HCT116 (cell line): ENCODE measurements at regions not wholly inside any gene's neighbourhood (a gene's known extent, or its start where the extent isn't known, plus 50 kb on each side); places are given as distances from the start of the nearest gene placed in this dataset.

Experiments
- ATAC-seq: fragments of 200-7000 bp; cut with Tn5 transposase; 2 replicates; pipeline ENCODE4 v1.9.1; 2020; ENCODE audit warnings: mild to moderate bottlenecking, moderate library complexity
- BruUV-seq: library from RNA; stranded (reverse); fragments of 400-500 nt; replicated peaks from 2 replicates; lab custom pipeline; 2021; lab: Mats Ljungman, UMichigan
- CTCF ChIA-PET: fragments of 300-600 bp; sonication (Branson Sonifier 250); formaldehyde crosslinking; loops from one replicate; lab custom pipeline; 2021; ENCODE audit warnings: antibody characterized with exemption; lab: Charles Lee
- POLR2A ChIA-PET: fragments of 300-600, 350-600 bp; sonication (Branson Sonifier 250); formaldehyde crosslinking; loops from one replicate; lab custom pipeline; 2021; ENCODE audit warnings: antibody characterized with exemption; lab: Charles Lee
- RAD21 ChIA-PET, 2 experiments: fragments of 300-600 bp; sonication (Branson Sonifier 250); formaldehyde crosslinking; loops; one replicate each; lab custom pipeline; 2023; ENCODE audit warnings: low total read pairs in 2 of 2; ENCODE audit not compliant: uncharacterized antibody in 2 of 2, unreplicated experiment in 2 of 2, low non-redundant PET in 1 of 2; lab: Charles Lee
- DNase-seq: peaks from one replicate; pipeline ENCODE4 v3.0.0-alpha.2; 2010; ENCODE audit warnings: low read depth, low spot score
- H2AFZ ChIP-seq: fragments of 200-600 bp; shearing (Covaris generic), sonication (generic); 2 replicates; pipeline ENCODE4 v1.6.1; 2017; ENCODE audit warnings: low read depth, mixed run types, mixed read lengths, antibody characterized with exemption, low read length; ENCODE audit not compliant: poor library complexity, severe bottlenecking
- H3K27ac ChIP-seq: 2 replicates; pipeline ENCODE4 v1.5.1; 2012; ENCODE audit warnings: low read depth, low read length
- H3K27me3 ChIP-seq: fragments of 200-600 bp; sonication (generic); 2 replicates; pipeline ENCODE4 v1.6.1; 2016; ENCODE audit warnings: mixed run types, low read length, mixed read lengths; ENCODE audit not compliant: insufficient read depth
- H3K36me3 ChIP-seq, 2 experiments: fragments of 200-500 bp in 1 of 2; fragments of 200-600 bp in 1 of 2; sonication (Bioruptor generic) in 1 of 2; sonication (generic) in 1 of 2; 2 replicates each; pipeline versions ENCODE4 v1.5.1 to v1.6.1; 2014 to 2016; ENCODE audit warnings: low read length in 2 of 2, inconsistent platforms in 1 of 2, mixed read lengths in 1 of 2, mixed run types in 1 of 2; ENCODE audit not compliant: insufficient read depth in 2 of 2, control insufficient read depth in 1 of 2
- H3K4me1 ChIP-seq, 2 experiments: fragments of 200-600 bp in 1 of 2; sonication (generic) in 1 of 2; 2 replicates each; pipeline versions ENCODE4 v1.5.1 to v1.6.1; 2012 to 2017; ENCODE audit warnings: low read length in 2 of 2, inconsistent platforms in 1 of 2, mild to moderate bottlenecking in 1 of 2, mixed read lengths in 1 of 2, mixed run types in 1 of 2, moderate library complexity in 1 of 2; ENCODE audit not compliant: insufficient read depth in 2 of 2, control insufficient read depth in 1 of 2
- H3K4me2 ChIP-seq: fragments of 200-600 bp; sonication (generic); 2 replicates; pipeline ENCODE4 v1.6.1; 2017; ENCODE audit warnings: mixed run types, low read length, mixed read lengths
- H3K4me3 ChIP-seq, 2 experiments: fragments of 200-600 bp in 1 of 2; sonication (generic) in 1 of 2; replicated peaks in 1 of 2; 2 replicates each; pipeline ENCODE4 v1.5.1; 2011 to 2016; ENCODE audit warnings: low read length in 2 of 2, control low read depth in 1 of 2, low read depth in 1 of 2, mild to moderate bottlenecking in 1 of 2, mixed read lengths in 1 of 2, mixed run types in 1 of 2
- H3K79me2 ChIP-seq: fragments of 200-600 bp; sonication (generic); 2 replicates; pipeline ENCODE4 v1.6.1; 2017; ENCODE audit warnings: mild to moderate bottlenecking, mixed run types, low read length, moderate library complexity, mixed read lengths; ENCODE audit not compliant: insufficient read depth
- H3K9ac ChIP-seq: fragments of 200-600 bp; sonication (generic); 2 replicates; pipeline ENCODE4 v1.6.1; 2016; ENCODE audit warnings: low read length, mixed read lengths
- H3K9me2 ChIP-seq: fragments of 200-600 bp; sonication (generic), shearing (Covaris generic); 2 replicates; pipeline ENCODE4 v1.6.1; 2017; ENCODE audit warnings: mixed run types, mild to moderate bottlenecking, moderate library complexity; ENCODE audit not compliant: insufficient read depth
- H3K9me3 ChIP-seq, 2 experiments: fragments of 200-500 bp in 1 of 2; fragments of 200-600 bp in 1 of 2; sonication (Bioruptor generic) in 1 of 2; sonication (generic) in 1 of 2; 2 replicates each; pipeline ENCODE4 v1.6.1; 2014 to 2017; ENCODE audit warnings: low read length in 2 of 2, mixed read lengths in 2 of 2, inconsistent platforms in 1 of 2, low read depth in 1 of 2, mild to moderate bottlenecking in 1 of 2, mixed run types in 1 of 2, moderate library complexity in 1 of 2; ENCODE audit not compliant: control insufficient read depth in 1 of 2, insufficient read depth in 1 of 2
- H4K20me1 ChIP-seq: fragments of 200-600 bp; sonication (generic), shearing (Covaris generic); 2 replicates; pipeline ENCODE4 v1.6.1; 2017; ENCODE audit warnings: mixed run types, mild to moderate bottlenecking, moderate library complexity; ENCODE audit not compliant: insufficient read depth
- CEBPB ChIP-seq: IDR thresholded peaks from 2 replicates; pipeline ENCODE4 v1.6.1; 2012; ENCODE audit warnings: low read depth
- EGR1 ChIP-seq: IDR thresholded peaks from 2 replicates; pipeline ENCODE4 v1.6.1; 2012; ENCODE audit warnings: low read depth
- FOSL1 ChIP-seq: IDR thresholded peaks from 2 replicates; pipeline ENCODE4 v1.6.1; 2012; ENCODE audit warnings: low read depth
- JUND ChIP-seq: IDR thresholded peaks from 2 replicates; pipeline ENCODE4 v1.6.1; 2012
- POLR2A ChIP-seq: IDR thresholded peaks from 2 replicates; pipeline ENCODE4 v1.7.0; 2011; ENCODE audit warnings: borderline replicate concordance; ENCODE audit not compliant: insufficient read depth, insufficient read length; ENCODE audit errors: extremely low read depth
- SIN3A ChIP-seq: IDR thresholded peaks from 2 replicates; pipeline ENCODE4 v1.6.1; 2012; ENCODE audit warnings: low read depth
- TCF7L2 ChIP-seq: IDR thresholded peaks from 2 replicates; pipeline ENCODE4 v1.7.0; 2011; ENCODE audit warnings: borderline replicate concordance, inconsistent platforms; ENCODE audit not compliant: insufficient read depth, insufficient read length; ENCODE audit errors: extremely low read depth
- ZFX ChIP-seq: fragments of 450-650 bp; IDR thresholded peaks from 2 replicates; pipeline ENCODE4 v1.6.1; 2017
- intact Hi-C: fragments of 100-400 bp; cut with micrococcal nuclease; formaldehyde crosslinking; loops from 2 replicates; pipeline ENCODE4 v1.10.0; 2022
- TF ChIP-seq, protein P1 (sequence below): IDR thresholded peaks from 2 replicates; pipeline ENCODE4 v1.6.1; 2012; ENCODE audit warnings: low read depth
- TF ChIP-seq, protein P2 (sequence below): IDR thresholded peaks from 2 replicates; pipeline ENCODE4 v1.6.1; 2012

DNA sequence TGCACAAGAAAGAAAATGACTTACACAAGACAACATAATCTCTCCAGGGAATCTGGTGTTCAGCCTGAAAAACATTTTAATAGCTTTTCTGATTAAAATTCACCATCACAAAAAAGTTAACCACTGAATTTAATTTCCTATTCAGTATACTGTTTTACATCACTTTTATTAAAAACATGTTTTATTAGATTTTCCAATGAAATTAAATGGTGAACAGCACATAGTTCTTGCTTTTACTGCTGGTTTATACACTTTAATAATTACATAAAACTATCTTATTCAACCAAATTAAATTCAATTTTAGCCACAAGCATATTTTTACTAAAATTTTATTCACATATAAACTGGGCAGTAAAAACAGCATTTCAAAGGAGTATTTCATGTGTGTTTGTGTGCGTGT is 138.3 kb downstream of the NOL4 start:
- BruUV-seq: no TSS peak
- Histone ChIP-seq H3K27ac (no peak overlapping the region), H3K4me3 (no peak overlapping the region), H3K36me3 (no peaks in the 10 kb centered on the region), H3K27me3 (no peaks in the 10 kb centered on the region), H3K4me2 (no peak overlapping the region), H3K9me2 (no peaks in the 10 kb centered on the region), H3K9me3 (peaks cover 9 to 19% of the 10 kb centered on the region in 2 experiments; a peak in 2 of 4 replicates), H3K9ac (no peak overlapping the region), H3K4me1 (no peaks in the 10 kb centered on the region), H3K79me2 (no peaks in the 10 kb centered on the region), H2AFZ (no peak overlapping the region), H4K20me1 (no peaks in the 10 kb centered on the region)
- no peak for TF ChIP-seq POLR2A
- no peak for TF ChIP-seq TCF7L2
- no peak for TF ChIP-seq EGR1
- TF ChIP-seq SIN3A: no peak
- TF ChIP-seq CEBPB: no peak
- TF ChIP-seq FOSL1: no peak
- TF ChIP-seq, protein P1, sequence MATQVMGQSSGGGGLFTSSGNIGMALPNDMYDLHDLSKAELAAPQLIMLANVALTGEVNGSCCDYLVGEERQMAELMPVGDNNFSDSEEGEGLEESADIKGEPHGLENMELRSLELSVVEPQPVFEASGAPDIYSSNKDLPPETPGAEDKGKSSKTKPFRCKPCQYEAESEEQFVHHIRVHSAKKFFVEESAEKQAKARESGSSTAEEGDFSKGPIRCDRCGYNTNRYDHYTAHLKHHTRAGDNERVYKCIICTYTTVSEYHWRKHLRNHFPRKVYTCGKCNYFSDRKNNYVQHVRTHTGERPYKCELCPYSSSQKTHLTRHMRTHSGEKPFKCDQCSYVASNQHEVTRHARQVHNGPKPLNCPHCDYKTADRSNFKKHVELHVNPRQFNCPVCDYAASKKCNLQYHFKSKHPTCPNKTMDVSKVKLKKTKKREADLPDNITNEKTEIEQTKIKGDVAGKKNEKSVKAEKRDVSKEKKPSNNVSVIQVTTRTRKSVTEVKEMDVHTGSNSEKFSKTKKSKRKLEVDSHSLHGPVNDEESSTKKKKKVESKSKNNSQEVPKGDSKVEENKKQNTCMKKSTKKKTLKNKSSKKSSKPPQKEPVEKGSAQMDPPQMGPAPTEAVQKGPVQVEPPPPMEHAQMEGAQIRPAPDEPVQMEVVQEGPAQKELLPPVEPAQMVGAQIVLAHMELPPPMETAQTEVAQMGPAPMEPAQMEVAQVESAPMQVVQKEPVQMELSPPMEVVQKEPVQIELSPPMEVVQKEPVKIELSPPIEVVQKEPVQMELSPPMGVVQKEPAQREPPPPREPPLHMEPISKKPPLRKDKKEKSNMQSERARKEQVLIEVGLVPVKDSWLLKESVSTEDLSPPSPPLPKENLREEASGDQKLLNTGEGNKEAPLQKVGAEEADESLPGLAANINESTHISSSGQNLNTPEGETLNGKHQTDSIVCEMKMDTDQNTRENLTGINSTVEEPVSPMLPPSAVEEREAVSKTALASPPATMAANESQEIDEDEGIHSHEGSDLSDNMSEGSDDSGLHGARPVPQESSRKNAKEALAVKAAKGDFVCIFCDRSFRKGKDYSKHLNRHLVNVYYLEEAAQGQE: no peak
- TF ChIP-seq JUND: no peak
- TF ChIP-seq, protein P2, sequence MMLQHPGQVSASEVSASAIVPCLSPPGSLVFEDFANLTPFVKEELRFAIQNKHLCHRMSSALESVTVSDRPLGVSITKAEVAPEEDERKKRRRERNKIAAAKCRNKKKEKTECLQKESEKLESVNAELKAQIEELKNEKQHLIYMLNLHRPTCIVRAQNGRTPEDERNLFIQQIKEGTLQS: no peak
- no peak for TF ChIP-seq ZFX
- POLR2A ChIA-PET: no interaction called here
- intact Hi-C loops: no loop called here
- CTCF ChIA-PET: no interaction called here
- DNase-seq: no peak
- ATAC-seq: no peak
- RAD21 ChIA-PET: no interaction called here
